SK-N-SH treated with all-trans-retinoic acid at 6 μM for 48 hours (cell line): ENCODE measurements at regions not wholly inside any gene's neighbourhood (a gene's known extent, or its start where the extent isn't known, plus 50 kb on each side); places are given as distances from the start of the nearest gene placed in this dataset.

ENCODE experiments used
- ARNTL ChIP-seq: fragments of 450-650 bp; formaldehyde crosslinking; IDR thresholded peaks from 2 replicates; pipeline ENCODE4 v1.5.0; 2020; ENCODE audit warnings: low read depth, mild to moderate bottlenecking, moderate library complexity, borderline replicate concordance
- GLIS3 ChIP-seq: fragments of 250-450 bp; sonication (Bioruptor Pico); IDR thresholded peaks from 2 replicates; pipeline ENCODE4 v1.5.0; 2020; ENCODE audit warnings: mild to moderate bottlenecking, moderate library complexity
- ISL1 ChIP-seq: fragments of 250-450 bp; sonication (Bioruptor Pico); IDR thresholded peaks from 2 replicates; pipeline ENCODE4 v2.1.2; 2022; ENCODE audit warnings: mild to moderate bottlenecking, moderate library complexity
- PPARA ChIP-seq: fragments of 250-450 bp; sonication (Bioruptor Pico); IDR thresholded peaks from 2 replicates; pipeline ENCODE4 v1.5.0; 2020; ENCODE audit warnings: mild to moderate bottlenecking, borderline replicate concordance
- SNAI2 ChIP-seq: fragments of 250-450 bp; sonication (Bioruptor Pico); IDR thresholded peaks from 2 replicates; pipeline ENCODE4 v1.5.0; 2020; ENCODE audit warnings: mild to moderate bottlenecking, moderate library complexity
- TOX ChIP-seq: fragments of 250-450 bp; sonication (Bioruptor Pico); IDR thresholded peaks from 2 replicates; pipeline ENCODE4 v1.8.0; 2021; ENCODE audit warnings: mild to moderate bottlenecking, moderate library complexity, borderline replicate concordance
- ZC3H10 ChIP-seq: fragments of 250-450 bp; sonication (Bioruptor Pico); IDR thresholded peaks from 2 replicates; pipeline ENCODE4 v1.5.1; 2021; ENCODE audit warnings: mild to moderate bottlenecking, moderate library complexity
- ZFP3 ChIP-seq: fragments of 250-450 bp; sonication (Bioruptor Pico); IDR thresholded peaks from 2 replicates; pipeline ENCODE4 v1.5.0; 2020; ENCODE audit warnings: mild to moderate bottlenecking, moderate library complexity
- ZFP30 ChIP-seq: fragments of 450-650 bp; formaldehyde crosslinking; IDR thresholded peaks from 2 replicates; pipeline ENCODE4 v1.5.0; 2022; ENCODE audit warnings: mild to moderate bottlenecking, moderate library complexity
- ZNF565 ChIP-seq: fragments of 450-650 bp; formaldehyde crosslinking; conservative IDR thresholded peaks from 2 replicates; pipeline ENCODE4 v1.5.0; 2020; ENCODE audit warnings: low read depth, mild to moderate bottlenecking, moderate library complexity
- ZNF8 ChIP-seq: fragments of 450-650 bp; formaldehyde crosslinking; IDR thresholded peaks from 2 replicates; pipeline ENCODE4 v1.5.0; 2020; ENCODE audit warnings: mild to moderate bottlenecking, moderate library complexity
- TF ChIP-seq, protein P1 (sequence below): fragments of 250-450 bp; sonication (Bioruptor Pico); IDR thresholded peaks from 2 replicates; pipeline ENCODE4 v1.8.0; 2020; ENCODE audit warnings: mild to moderate bottlenecking, moderate library complexity, borderline replicate concordance
- TF ChIP-seq, protein P2 (sequence below): fragments of 250-450 bp; sonication (Bioruptor Pico); IDR thresholded peaks from 2 replicates; pipeline ENCODE4 v1.5.1; 2020; ENCODE audit warnings: low read depth, mild to moderate bottlenecking, moderate library complexity

DNA sequence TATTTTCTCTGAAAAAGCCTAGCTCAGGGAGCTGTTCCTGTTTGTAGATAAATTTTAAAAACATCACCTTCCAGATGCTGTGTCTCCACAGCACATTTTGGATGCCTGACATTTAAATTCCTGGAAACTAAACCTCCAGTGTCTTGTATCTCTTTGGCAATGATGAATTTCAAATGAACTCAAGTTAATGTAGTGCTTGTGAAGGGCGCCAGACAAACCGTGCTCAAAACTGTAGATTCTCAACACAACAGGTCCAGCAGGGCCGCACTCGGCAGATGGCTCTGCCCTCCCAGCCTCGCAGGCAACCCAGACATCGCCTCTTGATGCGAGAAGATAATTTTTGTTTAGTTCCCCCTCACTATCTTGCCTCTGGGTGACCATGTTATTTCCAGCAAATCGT, 432.9 kb downstream of the VRK1 start:
- TF ChIP-seq, protein P1, sequence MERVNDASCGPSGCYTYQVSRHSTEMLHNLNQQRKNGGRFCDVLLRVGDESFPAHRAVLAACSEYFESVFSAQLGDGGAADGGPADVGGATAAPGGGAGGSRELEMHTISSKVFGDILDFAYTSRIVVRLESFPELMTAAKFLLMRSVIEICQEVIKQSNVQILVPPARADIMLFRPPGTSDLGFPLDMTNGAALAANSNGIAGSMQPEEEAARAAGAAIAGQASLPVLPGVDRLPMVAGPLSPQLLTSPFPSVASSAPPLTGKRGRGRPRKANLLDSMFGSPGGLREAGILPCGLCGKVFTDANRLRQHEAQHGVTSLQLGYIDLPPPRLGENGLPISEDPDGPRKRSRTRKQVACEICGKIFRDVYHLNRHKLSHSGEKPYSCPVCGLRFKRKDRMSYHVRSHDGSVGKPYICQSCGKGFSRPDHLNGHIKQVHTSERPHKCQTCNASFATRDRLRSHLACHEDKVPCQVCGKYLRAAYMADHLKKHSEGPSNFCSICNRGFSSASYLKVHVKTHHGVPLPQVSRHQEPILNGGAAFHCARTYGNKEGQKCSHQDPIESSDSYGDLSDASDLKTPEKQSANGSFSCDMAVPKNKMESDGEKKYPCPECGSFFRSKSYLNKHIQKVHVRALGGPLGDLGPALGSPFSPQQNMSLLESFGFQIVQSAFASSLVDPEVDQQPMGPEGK (CRISPR knock-in tag): no peak
- TF ChIP-seq ISL1 (CRISPR knock-in tag) (no peak), ZFP3 (CRISPR knock-in tag) (no peak), ZNF8 (CRISPR knock-in tag) (no peak), TOX (CRISPR knock-in tag) (no peak), ZC3H10 (CRISPR knock-in tag) (no peak), PPARA (CRISPR knock-in tag) (no peak), ZNF565 (no peak), ARNTL (no peak), ZFP30 (CRISPR knock-in tag) (no peak), SNAI2 (no peak), GLIS3 (CRISPR knock-in tag) (no peak)
- TF ChIP-seq, protein P2, sequence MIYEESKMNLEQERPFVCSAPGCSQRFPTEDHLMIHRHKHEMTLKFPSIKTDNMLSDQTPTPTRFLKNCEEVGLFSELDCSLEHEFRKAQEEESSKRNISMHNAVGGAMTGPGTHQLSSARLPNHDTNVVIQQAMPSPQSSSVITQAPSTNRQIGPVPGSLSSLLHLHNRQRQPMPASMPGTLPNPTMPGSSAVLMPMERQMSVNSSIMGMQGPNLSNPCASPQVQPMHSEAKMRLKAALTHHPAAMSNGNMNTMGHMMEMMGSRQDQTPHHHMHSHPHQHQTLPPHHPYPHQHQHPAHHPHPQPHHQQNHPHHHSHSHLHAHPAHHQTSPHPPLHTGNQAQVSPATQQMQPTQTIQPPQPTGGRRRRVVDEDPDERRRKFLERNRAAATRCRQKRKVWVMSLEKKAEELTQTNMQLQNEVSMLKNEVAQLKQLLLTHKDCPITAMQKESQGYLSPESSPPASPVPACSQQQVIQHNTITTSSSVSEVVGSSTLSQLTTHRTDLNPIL (CRISPR knock-in tag): no peak
